RWPE1 (cell line): ENCODE measurements at regions not wholly inside any gene's neighbourhood (a gene's known extent, or its start where the extent isn't known, plus 50 kb on each side); places are given as distances from the start of the nearest gene placed in this dataset.

Source experiments
- CTCF ChIA-PET: fragments of 350-600 bp; sonication (Branson Sonifier 250); formaldehyde crosslinking; extraction: SDS; loops from one replicate; lab custom pipeline; 2021; lab: Yijun Ruan, JAX
- POLR2A ChIA-PET: fragments of 400-600 bp; formaldehyde crosslinking; extraction: SDS; loops from one replicate; lab custom pipeline; 2020; ENCODE audit warnings: antibody characterized with exemption; ENCODE audit not compliant: low non-redundant PET; lab: Yijun Ruan, JAX
- DNase-seq: peaks from one replicate; pipeline ENCODE4 v3.0.0; 2012; ENCODE audit warnings: low spot score
- H3K27ac ChIP-seq: fragments of 450-650 bp; 2 replicates; pipeline ENCODE4 v1.5.1; 2017
- CTCF ChIP-seq: fragments of 450-650 bp; conservative IDR thresholded peaks from 2 replicates; pipeline ENCODE4 v1.5.1; 2017; ENCODE audit warnings: low read depth, mild to moderate bottlenecking

DNA sequence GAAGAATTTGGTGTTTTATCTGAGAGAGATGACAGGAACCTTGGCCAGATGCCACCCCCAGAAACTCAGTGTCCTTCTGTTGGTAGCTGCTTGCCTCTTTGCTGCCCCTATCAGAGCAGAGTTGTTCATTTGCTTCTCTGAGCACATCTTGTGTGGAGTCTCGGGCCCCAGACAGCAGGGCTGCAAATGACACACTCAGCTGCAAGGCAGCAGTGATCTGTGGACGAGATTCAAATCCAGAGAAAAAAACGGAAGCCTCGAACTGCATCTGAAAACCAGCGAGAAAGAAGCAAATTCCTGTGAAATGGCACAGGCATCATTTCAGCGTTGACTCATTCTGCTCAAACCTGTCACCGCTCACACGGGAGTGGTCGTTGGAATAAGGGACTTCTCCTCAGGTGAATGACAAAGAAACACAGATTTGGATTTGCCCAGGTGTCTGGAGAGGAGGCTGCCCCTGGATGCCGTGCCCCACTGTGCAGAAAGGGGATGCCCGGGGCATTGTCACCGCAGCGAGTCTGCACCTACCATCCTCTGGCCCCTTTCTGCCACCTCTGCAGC is 144.7 kb downstream of the PFKFB3 start:
- no peak for DNase-seq
- ChIA-PET CTCF (no interaction called here), POLR2A (no interaction called here)
- TF ChIP-seq CTCF, result no peak
- no peak overlapping the region for H3K27ac ChIP-seq

GRCh38 chr10:6348096-6348874 is 145.6 kb downstream of the PFKFB3 start:
- POLR2A ChIA-PET, result no interaction called here
- no peak overlapping the region for H3K27ac ChIP-seq
- no peak for DNase-seq
- CTCF ChIA-PET, result interaction anchor here (0.6 kb wide), 1 partner anchor 74 kb away, joined by 6 read pairs; no protein-coding TSS in a partner anchor
- TF ChIP-seq CTCF, result no peak

DNA sequence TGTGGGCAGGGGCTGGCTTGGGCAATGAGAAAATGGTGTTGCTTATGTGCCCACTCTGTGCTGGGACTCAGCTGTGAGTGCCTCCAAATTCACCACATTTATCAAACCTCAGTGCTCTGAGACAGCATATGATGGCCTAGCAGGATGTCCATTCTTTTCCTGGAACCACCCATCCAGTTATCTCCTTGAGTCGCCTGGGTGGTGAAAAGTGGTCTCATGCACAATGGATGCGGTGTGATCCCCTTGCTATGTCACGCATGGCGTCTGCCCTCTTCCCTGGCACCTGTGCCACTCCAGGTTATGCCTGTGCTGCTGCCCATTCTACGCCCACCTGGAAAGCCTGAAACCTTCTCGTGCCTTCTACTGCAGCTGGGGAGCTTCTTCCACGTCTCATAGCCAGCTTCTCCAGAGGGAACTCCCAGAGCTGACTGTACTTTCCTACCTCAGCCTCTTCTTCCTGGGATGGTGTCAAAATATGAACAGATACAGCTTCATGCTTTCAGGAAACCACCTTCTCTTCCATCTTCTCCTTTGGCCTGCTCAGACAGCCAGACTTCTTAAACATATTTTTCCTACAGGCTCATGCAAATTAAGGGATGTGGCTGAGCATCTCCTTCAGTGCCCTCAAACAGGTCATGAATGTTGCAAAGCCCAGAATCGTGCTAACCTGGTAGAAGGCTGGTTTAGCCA is 147.3 kb downstream of the PFKFB3 start:
- H3K27ac ChIP-seq, result no peak overlapping the region
- CTCF ChIA-PET, result no interaction called here
- POLR2A ChIA-PET, result no interaction called here
- no peak for DNase-seq
- no peak for TF ChIP-seq CTCF

GRCh38 chr10:6350609-6351008 is 147.9 kb downstream of the PFKFB3 start:
- POLR2A ChIA-PET, result no interaction called here
- CTCF ChIA-PET, result no interaction called here
- TF ChIP-seq CTCF, result no peak
- no peak overlapping the region for H3K27ac ChIP-seq
- DNase-seq, result no peak

DNA sequence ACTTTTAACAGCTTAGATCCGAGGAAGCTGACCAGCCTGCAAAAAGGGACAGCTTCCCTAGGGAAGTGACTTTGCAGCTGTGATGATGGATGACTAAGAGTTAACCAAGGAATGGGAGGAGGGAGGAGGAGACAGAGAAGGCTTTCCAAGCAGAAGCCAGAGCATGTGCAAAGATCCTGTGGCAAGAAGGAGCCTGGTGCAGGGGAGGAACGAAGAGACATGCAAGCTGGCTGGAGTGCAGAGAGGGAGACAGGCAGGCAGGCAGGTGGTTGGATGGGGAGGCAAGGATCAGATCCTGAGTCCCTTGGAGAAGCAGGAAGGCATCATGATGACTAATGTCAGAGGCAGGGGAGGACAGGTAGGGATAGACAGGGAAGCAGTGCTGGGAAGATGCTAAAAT is 148.8 kb downstream of the PFKFB3 start:
- DNase-seq, result no peak
- H3K27ac ChIP-seq, result no peak overlapping the region
- CTCF ChIA-PET, result interaction anchor here (0.7 kb wide), 1 partner anchor 14 kb away, joined by 3 read pairs; no protein-coding TSS in a partner anchor
- POLR2A ChIA-PET, result no interaction called here
- no peak for TF ChIP-seq CTCF

DNA sequence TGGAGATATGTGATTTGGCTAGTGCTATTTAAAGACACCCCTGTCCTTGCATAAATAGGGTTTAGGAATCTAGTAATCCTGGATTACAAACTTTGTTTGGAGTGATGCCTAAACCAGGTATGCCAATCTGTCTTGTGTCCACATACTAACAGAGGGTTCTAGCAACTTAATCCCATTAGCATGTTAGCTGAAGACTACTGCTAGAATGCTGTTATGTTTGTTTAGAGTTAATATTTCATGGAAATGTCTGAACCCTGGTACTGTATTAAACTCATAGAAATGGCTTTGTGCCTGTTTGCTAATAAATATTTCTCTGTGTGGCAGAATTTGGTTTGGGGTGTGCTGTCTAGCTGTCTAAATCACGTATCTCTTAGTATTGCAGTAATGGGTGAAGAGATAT is 150.8 kb downstream of the PFKFB3 start:
- no peak overlapping the region for H3K27ac ChIP-seq
- ChIA-PET CTCF (interaction anchor here (0.8 kb wide), 1 partner anchor 11 kb away, joined by 6 read pairs; no protein-coding TSS in a partner anchor), POLR2A (interaction anchor here (0.6 kb wide), 1 partner anchor 191 kb away, joined by 4 read pairs; no protein-coding TSS in a partner anchor)
- no peak for DNase-seq
- no peak for TF ChIP-seq CTCF
